ENCODE measurements at regions not wholly inside any gene's neighbourhood (a gene's known extent, or its start where the extent isn't known, plus 50 kb on each side); places are given as distances from the start of the nearest gene placed in this dataset.

DNA sequence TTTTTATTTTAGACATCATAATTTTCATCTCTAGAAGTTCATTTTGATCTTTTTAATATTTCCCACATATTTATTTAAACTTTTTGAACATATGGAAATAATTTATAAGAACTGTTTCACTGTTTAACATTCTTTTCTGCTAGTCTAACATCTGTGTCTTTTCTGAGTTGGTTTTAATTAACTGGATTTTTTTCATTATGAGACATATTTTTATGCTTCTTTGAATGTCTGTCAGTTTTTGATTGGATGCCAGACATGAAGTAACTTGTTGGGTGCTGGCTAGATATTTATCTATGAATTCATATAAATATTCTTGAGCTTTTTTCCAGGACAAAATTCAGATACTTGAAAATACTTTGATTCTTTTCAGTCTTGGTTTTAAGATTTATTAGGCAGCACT is 317.8 kb upstream of the NCAM1 start:
- no peak overlapping the region for H3K4me3 ChIP-seq (ENCODE audit: low read depth, low read length)
- TF ChIP-seq, protein P1, sequence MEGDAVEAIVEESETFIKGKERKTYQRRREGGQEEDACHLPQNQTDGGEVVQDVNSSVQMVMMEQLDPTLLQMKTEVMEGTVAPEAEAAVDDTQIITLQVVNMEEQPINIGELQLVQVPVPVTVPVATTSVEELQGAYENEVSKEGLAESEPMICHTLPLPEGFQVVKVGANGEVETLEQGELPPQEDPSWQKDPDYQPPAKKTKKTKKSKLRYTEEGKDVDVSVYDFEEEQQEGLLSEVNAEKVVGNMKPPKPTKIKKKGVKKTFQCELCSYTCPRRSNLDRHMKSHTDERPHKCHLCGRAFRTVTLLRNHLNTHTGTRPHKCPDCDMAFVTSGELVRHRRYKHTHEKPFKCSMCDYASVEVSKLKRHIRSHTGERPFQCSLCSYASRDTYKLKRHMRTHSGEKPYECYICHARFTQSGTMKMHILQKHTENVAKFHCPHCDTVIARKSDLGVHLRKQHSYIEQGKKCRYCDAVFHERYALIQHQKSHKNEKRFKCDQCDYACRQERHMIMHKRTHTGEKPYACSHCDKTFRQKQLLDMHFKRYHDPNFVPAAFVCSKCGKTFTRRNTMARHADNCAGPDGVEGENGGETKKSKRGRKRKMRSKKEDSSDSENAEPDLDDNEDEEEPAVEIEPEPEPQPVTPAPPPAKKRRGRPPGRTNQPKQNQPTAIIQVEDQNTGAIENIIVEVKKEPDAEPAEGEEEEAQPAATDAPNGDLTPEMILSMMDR (IDR thresholded peaks at IDR 0.05; ENCODE audit: borderline replicate concordance, insufficient read depth, low read depth, low read length), result no peak

GRCh38 chr11:112644410-112645131 is 316.6 kb upstream of the NCAM1 start:
- TF ChIP-seq, protein P1 (IDR thresholded peaks at IDR 0.05; ENCODE audit: borderline replicate concordance, insufficient read depth, low read depth, low read length), result no peak

GRCh38 chr11:112649856-112650255 is 311.4 kb upstream of the NCAM1 start:
- H3K4me3 ChIP-seq (ENCODE audit: low read depth, low read length), result no peak overlapping the region
- TF ChIP-seq, protein P1 (IDR thresholded peaks at IDR 0.05; ENCODE audit: borderline replicate concordance, insufficient read depth, low read depth, low read length), result no peak

More at GRCh38 chr11:112644410-112645131, 316.6 kb upstream of the NCAM1 start:
- H3K4me3 ChIP-seq (ENCODE audit: low read depth, low read length), result no peak overlapping the region

- H3K4me3 ChIP-seq (ENCODE audit: low read depth, low read length), result no peak overlapping the region
- TF ChIP-seq, protein P1 (IDR thresholded peaks at IDR 0.05; ENCODE audit: borderline replicate concordance, insufficient read depth, low read depth, low read length), result no peak
Measured at GRCh38 chr11:112650527-112650926, 310.7 kb upstream of the NCAM1 start.

DNA sequence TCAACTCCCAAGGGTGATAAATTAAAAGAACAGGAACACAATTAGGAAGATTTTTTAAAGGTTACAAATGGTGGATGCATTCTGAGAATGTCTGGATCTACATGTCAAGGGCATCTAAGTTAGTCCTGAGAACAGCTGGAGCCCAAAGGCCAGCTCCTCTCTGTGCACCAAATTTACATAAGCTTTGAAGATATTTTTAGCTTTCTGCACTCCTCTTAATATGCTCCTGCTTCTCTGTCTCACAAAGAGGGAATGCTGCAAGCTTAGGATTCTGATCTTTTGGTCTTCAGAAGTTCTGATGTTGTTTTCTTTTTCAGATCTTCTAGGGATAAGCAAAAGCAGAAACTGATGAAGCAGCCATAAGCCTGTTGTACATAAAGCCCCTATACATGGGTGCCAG is 309.8 kb upstream of the NCAM1 start:
- H3K4me3 ChIP-seq (ENCODE audit: low read depth, low read length), result no peak overlapping the region
- TF ChIP-seq, protein P1 (IDR thresholded peaks at IDR 0.05; ENCODE audit: borderline replicate concordance, insufficient read depth, low read depth, low read length), result no peak

DNA sequence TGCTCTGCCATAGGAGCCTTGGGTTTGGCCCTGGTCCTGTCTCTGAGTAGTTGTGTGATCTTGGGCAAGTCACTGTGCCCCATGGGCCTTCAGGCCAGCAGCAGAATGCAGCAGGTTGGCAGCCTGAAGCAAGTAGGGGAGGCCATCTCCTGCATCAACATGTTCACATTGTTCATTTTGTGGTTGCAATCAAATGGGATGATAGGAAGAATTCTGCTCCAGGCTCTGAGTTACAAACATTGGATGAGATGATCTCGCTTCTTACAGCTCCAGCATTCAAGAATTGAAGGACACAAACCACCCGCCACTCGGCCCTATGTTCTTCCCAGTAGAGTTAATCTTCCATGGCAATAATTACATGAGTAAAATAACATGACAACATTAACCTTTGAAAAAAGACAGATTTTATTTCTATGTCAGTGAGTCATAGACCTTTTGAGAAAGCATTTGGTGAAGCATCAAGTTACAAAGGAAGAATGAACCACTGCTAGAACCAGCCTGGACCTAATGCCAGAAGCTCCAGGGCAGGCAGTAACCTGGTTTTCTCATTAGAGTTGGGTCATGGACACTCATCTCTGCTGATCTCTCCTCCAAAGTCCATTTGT is 308.3 kb upstream of the NCAM1 start:
- no peak overlapping the region for H3K4me3 ChIP-seq (ENCODE audit: low read depth, low read length)
- TF ChIP-seq, protein P1 (IDR thresholded peaks at IDR 0.05; ENCODE audit: borderline replicate concordance, insufficient read depth, low read depth, low read length), result no peak

- H3K4me3 ChIP-seq (ENCODE audit: low read depth, low read length), result no peak overlapping the region
- TF ChIP-seq, protein P1 (IDR thresholded peaks at IDR 0.05; ENCODE audit: borderline replicate concordance, insufficient read depth, low read depth, low read length), result no peak
Measured at GRCh38 chr11:112655371-112655770, 305.8 kb upstream of the NCAM1 start.
